ENCODE measurements at regions not wholly inside any gene's neighbourhood (a gene's known extent, or its start where the extent isn't known, plus 50 kb on each side); places are given as distances from the start of the nearest gene placed in this dataset.

DNA sequence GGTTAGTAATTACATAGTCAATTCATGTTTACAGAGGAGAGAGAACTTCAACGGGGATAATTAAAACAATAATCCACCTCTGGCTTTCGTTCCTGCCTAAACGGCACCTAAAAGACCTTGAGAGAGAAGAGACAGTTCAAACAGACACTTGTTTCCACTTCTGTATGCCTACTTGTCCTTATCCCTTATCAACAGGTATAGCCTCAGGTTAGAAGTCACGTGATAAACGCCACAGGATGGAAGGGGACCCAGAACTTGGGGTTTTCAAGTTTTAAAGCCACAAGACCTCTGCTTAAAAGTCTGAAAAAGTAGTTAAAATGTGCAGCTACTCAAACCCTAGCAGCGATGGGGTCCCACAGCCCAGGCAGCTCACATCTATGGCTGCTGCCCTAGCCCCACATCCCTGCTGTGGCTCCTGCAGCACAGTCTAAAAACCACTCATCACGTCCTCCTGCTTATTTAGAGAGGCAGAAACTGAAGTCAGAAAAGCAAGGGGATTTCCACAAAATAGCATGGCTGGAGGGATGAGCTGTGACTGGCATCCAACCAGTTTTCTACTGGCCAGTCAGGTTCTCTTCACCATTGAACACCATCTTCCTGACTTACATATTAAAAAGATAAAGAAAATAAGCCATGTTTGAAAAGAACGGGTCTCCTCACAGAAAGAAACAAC lies 51.2 kb upstream of the SEC16B start:
- H3K4me3 ChIP-seq = no peak overlapping the region
- intact Hi-C loops (cut with DNase I) = no loop called here
- H3K27me3 ChIP-seq = no peaks in the 10 kb centered on the region
- 83 to 89% (median 87%) methylated on average over 8 of the region's 8 CpGs for WGBS, 4 donors
- peaks cover 0 to 6% (median 0%) of the 10 kb centered on the region in 12 donors for H3K4me1 ChIP-seq
- TF ChIP-seq, protein P1, sequence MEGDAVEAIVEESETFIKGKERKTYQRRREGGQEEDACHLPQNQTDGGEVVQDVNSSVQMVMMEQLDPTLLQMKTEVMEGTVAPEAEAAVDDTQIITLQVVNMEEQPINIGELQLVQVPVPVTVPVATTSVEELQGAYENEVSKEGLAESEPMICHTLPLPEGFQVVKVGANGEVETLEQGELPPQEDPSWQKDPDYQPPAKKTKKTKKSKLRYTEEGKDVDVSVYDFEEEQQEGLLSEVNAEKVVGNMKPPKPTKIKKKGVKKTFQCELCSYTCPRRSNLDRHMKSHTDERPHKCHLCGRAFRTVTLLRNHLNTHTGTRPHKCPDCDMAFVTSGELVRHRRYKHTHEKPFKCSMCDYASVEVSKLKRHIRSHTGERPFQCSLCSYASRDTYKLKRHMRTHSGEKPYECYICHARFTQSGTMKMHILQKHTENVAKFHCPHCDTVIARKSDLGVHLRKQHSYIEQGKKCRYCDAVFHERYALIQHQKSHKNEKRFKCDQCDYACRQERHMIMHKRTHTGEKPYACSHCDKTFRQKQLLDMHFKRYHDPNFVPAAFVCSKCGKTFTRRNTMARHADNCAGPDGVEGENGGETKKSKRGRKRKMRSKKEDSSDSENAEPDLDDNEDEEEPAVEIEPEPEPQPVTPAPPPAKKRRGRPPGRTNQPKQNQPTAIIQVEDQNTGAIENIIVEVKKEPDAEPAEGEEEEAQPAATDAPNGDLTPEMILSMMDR (IDR thresholded peaks at IDR 0.05) = no peak
- no peak for TF ChIP-seq POLR2A (IDR thresholded peaks at IDR 0.05)
- DNase-seq (no peak), ATAC-seq (no peak)
- H3K27ac ChIP-seq = no peak overlapping the region
- H3K9me3 ChIP-seq = peaks cover 0 to 11% (median 2%) of the 10 kb centered on the region in 12 donors
- peaks cover 0 to 90% (median 63%) of the 10 kb centered on the region in 9 donors for H3K36me3 ChIP-seq

DNA sequence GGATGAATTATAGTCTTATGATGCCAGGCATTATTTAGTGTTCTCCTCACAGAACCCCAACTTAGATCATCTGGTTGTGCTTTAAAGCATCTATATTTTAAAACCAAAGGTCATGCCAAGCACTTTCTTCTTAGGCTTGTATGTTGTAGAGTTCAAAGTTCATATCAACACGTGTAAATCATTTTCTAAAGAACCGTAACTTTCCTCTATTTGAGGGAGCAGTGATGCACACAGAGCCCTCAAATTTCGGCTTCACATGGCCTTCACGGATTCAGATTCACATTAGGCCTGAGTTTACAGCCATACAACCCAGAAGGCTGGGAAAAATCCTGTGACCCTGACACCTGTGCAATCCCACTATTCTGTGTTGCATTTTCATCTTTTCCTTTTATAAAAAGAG lies 52.1 kb upstream of the SEC16B start:
- peaks cover 0 to 82% (median 62%) of the 10 kb centered on the region in 9 donors for H3K36me3 ChIP-seq
- intact Hi-C loops (cut with DNase I) = no loop called here
- TF ChIP-seq POLR2A (IDR thresholded peaks at IDR 0.05) = no peak
- TF ChIP-seq, protein P1 (IDR thresholded peaks at IDR 0.05) = no peak

DNA sequence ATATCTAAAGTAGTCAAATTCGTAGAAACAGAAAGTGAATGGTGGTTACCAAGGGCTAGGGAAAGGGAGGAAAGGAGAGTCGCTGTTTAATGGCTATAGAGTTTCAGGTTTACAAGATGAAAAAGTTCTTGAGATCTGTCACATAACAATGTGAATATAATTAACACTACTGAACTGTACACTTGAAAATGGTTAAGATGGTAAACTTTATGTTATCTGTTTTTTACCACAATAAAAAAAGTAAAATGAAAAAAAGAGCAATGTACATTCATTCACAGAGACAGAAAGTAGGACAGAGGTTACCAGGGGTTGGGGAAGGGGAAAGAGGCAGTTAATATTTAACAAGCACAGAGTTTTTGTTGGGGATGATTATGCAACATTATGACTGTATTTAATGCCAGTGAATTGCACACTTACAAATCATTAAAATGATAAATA lies 53.3 kb upstream of the SEC16B start:
- Histone ChIP-seq H3K4me1 (peaks cover 0 to 6% (median 0%) of the 10 kb centered on the region in 12 donors), H3K27ac (no peak overlapping the region), H3K36me3 (peaks cover 0 to 75% (median 50%) of the 10 kb centered on the region in 9 donors), H3K27me3 (no peaks in the 10 kb centered on the region), H3K9me3 (peaks cover 0 to under 1% (median 0%) of the 10 kb centered on the region in 12 donors), H3K4me3 (no peak overlapping the region)
- DNase-seq = no peak
- intact Hi-C loops (cut with DNase I) = no loop called here
- no peak for ATAC-seq
- WGBS, 4 donors = 91 to 97% (median 97%) methylated on average over 2 of the region's 2 CpGs
- TF ChIP-seq, protein P1 (IDR thresholded peaks at IDR 0.05) = no peak
- no peak for TF ChIP-seq POLR2A (IDR thresholded peaks at IDR 0.05)

More for the DNA sequence above, 52.1 kb upstream of the SEC16B start:
- Histone ChIP-seq H3K9me3 (peaks cover 0 to 11% (median 2%) of the 10 kb centered on the region in 12 donors), H3K4me3 (no peak overlapping the region), H3K4me1 (peaks cover 0 to 6% (median 0%) of the 10 kb centered on the region in 12 donors), H3K27me3 (no peaks in the 10 kb centered on the region), H3K27ac (no peak overlapping the region)
- DNase-seq = no peak
- WGBS, 4 donors = 84 to 96% (median 89%) methylated on average over 4 of the region's 4 CpGs
- no peak for ATAC-seq

DNA sequence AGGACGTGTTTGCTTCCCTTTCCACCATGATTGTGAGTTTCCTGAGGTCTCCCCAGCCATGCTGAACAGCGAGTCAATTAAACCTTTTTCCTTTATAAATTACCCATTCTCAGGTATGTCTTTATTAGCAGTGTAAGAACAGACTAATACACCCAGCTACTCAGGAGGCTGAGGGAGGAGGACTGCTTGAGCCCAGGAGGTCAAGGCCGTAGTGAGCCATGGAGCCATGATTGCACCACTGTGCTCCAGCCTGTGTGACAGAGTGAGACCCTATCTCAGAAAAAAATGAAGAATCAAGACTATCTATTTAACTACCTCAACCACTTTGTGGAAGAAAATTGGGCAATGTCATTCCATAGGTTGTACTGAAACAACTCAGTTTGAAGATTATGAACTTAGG lies 54.6 kb upstream of the SEC16B start:
- peaks cover 0 to 13% (median 0%) of the 10 kb centered on the region in 12 donors for H3K4me1 ChIP-seq
- 95 to 97% (median 96%) methylated on average over 3 of the region's 3 CpGs for WGBS, 4 donors
- peaks cover 0 to 64% (median 40%) of the 10 kb centered on the region in 9 donors for H3K36me3 ChIP-seq
- H3K27ac ChIP-seq = no peak overlapping the region
- DNase-seq (no peak), ATAC-seq (no peak)
- intact Hi-C loops (cut with DNase I) = no loop called here
- H3K27me3 ChIP-seq = no peaks in the 10 kb centered on the region
- TF ChIP-seq POLR2A (IDR thresholded peaks at IDR 0.05) = no peak
- TF ChIP-seq, protein P1 (IDR thresholded peaks at IDR 0.05) = no peak
- no peak overlapping the region for H3K4me3 ChIP-seq
- H3K9me3 ChIP-seq = no peaks in the 10 kb centered on the region
